ENCODE measurements at regions not wholly inside any gene's neighbourhood (a gene's known extent, or its start where the extent isn't known, plus 50 kb on each side); places are given as distances from the start of the nearest gene placed in this dataset.
A peak's percentile ranks its signal among the peaks of the same experiment; 100 is the strongest.

GRCh38 chr3:139187648-139188047, 143.0 kb upstream of the PRR23C start:
- no peak overlapping the region for H3K14ac ChIP-seq (replicated peaks; ENCODE audit: low read depth, low read length)
- no peak overlapping the region for H3K4ac ChIP-seq (ENCODE audit: low read depth, low read length)
- intact Hi-C loops (cut with micrococcal nuclease) (no loop called here), dilution Hi-C loops (cut with HindIII; ENCODE audit: low sequenced_read_pairs, unreplicated experiment) (no loop called here), in situ Hi-C loops (cut with MboI; ENCODE audit: low sequenced_read_pairs) (no loop called here)
- H3K9ac ChIP-seq (ENCODE audit: low read depth, low read length): no peak overlapping the region
- no peaks in the 10 kb centered on the region for H3K36me3 ChIP-seq (ENCODE audit: control insufficient read depth, insufficient read depth, low read length)
- H2BK15ac ChIP-seq (ENCODE audit: low read depth, low read length): no peak overlapping the region
- ChIA-PET CTCF (no interaction called here), POLR2A (ENCODE audit: unreplicated experiment) (no interaction called here)
- no peak overlapping the region for H3K4me2 ChIP-seq (ENCODE audit: low read depth, low read length)
- H3K27ac ChIP-seq (ENCODE audit: insufficient read depth, low read length): no peak overlapping the region
- no peak overlapping the region for H2BK120ac ChIP-seq (ENCODE audit: low read depth, low read length)
- H3K79me1 ChIP-seq (ENCODE audit: low read depth in 1 of 2, low read length in 2 of 2): no peaks in the 10 kb centered on the region
- H3K56ac ChIP-seq (ENCODE audit: extremely low read depth, insufficient read depth, low read length): no peak overlapping the region
- H3K23ac ChIP-seq (ENCODE audit: low read depth, low read length): no peak overlapping the region
- no peak overlapping the region for H4K8ac ChIP-seq (ENCODE audit: low read depth in 2 of 2, low read length in 2 of 2)
- DNase-seq (no peak), ATAC-seq (ENCODE audit: low read depth) (no peak)
- H2AK9ac ChIP-seq (replicated peaks; ENCODE audit: low read depth, low read length, poor library complexity): no peak overlapping the region
- H2AK5ac ChIP-seq (ENCODE audit: low read depth, low read length): no peak overlapping the region
- H3K4me1 ChIP-seq (ENCODE audit: control insufficient read depth, insufficient read depth, low read length): no peaks in the 10 kb centered on the region
- H2BK5ac ChIP-seq (ENCODE audit: low read depth, low read length, poor library complexity, severe bottlenecking): no peak overlapping the region
- TF ChIP-seq CTCF (conservative IDR thresholded peaks at IDR 0.05; ENCODE audit: low read depth, low read length): 0 out of 2 replicates have a peak, but pooled peaks have one; percentile 3
- no peak for TF ChIP-seq MXI1 (IDR thresholded peaks at IDR 0.05; ENCODE audit: borderline replicate concordance, low read depth, low read length)
- H3K9me1 ChIP-seq (ENCODE audit: insufficient read depth, low read length): no peaks in the 10 kb centered on the region
- H2BK20ac ChIP-seq (ENCODE audit: low read depth, low read length): no peak overlapping the region
- H3K27me3 ChIP-seq (ENCODE audit: control insufficient read depth, insufficient read depth, low read length): no peaks in the 10 kb centered on the region; the same call in 1 of the 2 replicates
- no peaks in the 10 kb centered on the region for H4K20me1 ChIP-seq (ENCODE audit: insufficient read depth, low read length)
- no peak overlapping the region for H2AFZ ChIP-seq (replicated peaks; ENCODE audit: low read length, poor library complexity)
- no TSS peak for BruUV-seq (replicated peaks)
- no CpG with 5 or more reads among the region's 4 CpGs for WGBS, 2 experiments (ENCODE audit: extremely low coverage in 2 of 2, insufficient read length in 1 of 2)
- H3K18ac ChIP-seq (ENCODE audit: low read depth, low read length): no peak overlapping the region
- H4K91ac ChIP-seq (ENCODE audit: insufficient read depth, low read depth, low read length): no peak overlapping the region
- H3K4me3 ChIP-seq (ENCODE audit: insufficient read depth, low read depth, low read length): no peak overlapping the region
- H3K9me3 ChIP-seq (ENCODE audit: control insufficient read depth, insufficient read depth, low read length): no peaks in the 10 kb centered on the region
- no peak overlapping the region for H4K5ac ChIP-seq (ENCODE audit: low read depth, low read length)

All from IMR-90 (cell line).